SU-DHL-6 (cell line): ENCODE measurements at regions not wholly inside any gene's neighbourhood (a gene's known extent, or its start where the extent isn't known, plus 50 kb on each side); places are given as distances from the start of the nearest gene placed in this dataset.

Experiments
- CTCF ChIP-seq: fragments of 200-600 bp; sonication (generic); IDR thresholded peaks from one replicate; pipeline ENCODE4 v1.5.1; 2017; ENCODE audit warnings: antibody characterized with exemption, mild to moderate bottlenecking, low read length, moderate library complexity; ENCODE audit not compliant: insufficient read depth, poor library complexity, severe bottlenecking
- EZH2phosphoT487 ChIP-seq: fragments of 200-600 bp; sonication (generic), shearing (Covaris generic); conservative IDR thresholded peaks from 2 replicates; pipeline ENCODE4 v1.6.1; 2018; ENCODE audit warnings: mild to moderate bottlenecking, antibody characterized with exemption, low read length, moderate library complexity, mixed read lengths

GRCh38 chr5:74431290-74431669 lies 209.2 kb downstream of the ENC1 start:
- TF ChIP-seq CTCF (no peak), EZH2phosphoT487 (no peak)
